GM20000 (cell line): ENCODE measurements at regions not wholly inside any gene's neighbourhood (a gene's known extent, or its start where the extent isn't known, plus 50 kb on each side); places are given as distances from the start of the nearest gene placed in this dataset.
"Not testable (repeated sequence)": the region's sequence is repeated elsewhere in the genome, so short reads cannot be mapped to it uniquely, and the experiment has no call there.

ENCODE experiments used
- DNase-seq: peaks from one replicate; pipeline ENCODE4 v3.0.0; 2012; ENCODE audit warnings: low spot score
- CTCF ChIP-seq: IDR thresholded peaks from 2 replicates; pipeline ENCODE4 v1.5.1; 2012; ENCODE audit warnings: mild to moderate bottlenecking, control low read depth; ENCODE audit errors: extremely low read depth, missing control alignments

GRCh38 chr2:16387461-16387984, 278.1 kb downstream of the CYRIA start:
- no peak for DNase-seq
- no peak for TF ChIP-seq CTCF

GRCh38 chr2:16386431-16386830, 279.2 kb downstream of the CYRIA start:
- no peak for TF ChIP-seq CTCF
- no peak for DNase-seq

GRCh38 chr2:16386031-16386430, 279.6 kb downstream of the CYRIA start:
- DNase-seq = no peak
- no peak for TF ChIP-seq CTCF

DNA sequence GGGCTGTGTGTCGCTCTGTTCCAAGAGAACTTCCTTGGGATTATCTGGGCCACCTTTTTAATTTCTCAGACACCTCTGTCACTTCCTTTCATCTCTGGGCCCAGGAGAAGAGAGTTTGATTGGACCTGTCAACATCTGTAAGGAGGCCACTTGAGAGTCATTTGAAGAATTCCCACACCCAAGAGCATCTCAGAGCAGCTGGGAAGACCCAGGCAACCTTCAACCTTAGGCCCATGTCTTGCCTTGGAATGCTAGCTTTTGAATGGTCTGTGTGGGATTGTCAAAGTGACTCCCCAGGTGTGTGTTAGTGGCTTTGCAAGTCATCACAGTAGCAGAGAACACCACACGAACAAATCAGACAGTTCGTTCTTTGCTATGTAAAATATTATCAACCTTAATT, 280.3 kb downstream of the CYRIA start:
- no peak for DNase-seq
- no peak for TF ChIP-seq CTCF

- no peak for TF ChIP-seq CTCF
- DNase-seq = no peak
Observed at GRCh38 chr2:16383411-16383810, 282.2 kb downstream of the CYRIA start.

DNA sequence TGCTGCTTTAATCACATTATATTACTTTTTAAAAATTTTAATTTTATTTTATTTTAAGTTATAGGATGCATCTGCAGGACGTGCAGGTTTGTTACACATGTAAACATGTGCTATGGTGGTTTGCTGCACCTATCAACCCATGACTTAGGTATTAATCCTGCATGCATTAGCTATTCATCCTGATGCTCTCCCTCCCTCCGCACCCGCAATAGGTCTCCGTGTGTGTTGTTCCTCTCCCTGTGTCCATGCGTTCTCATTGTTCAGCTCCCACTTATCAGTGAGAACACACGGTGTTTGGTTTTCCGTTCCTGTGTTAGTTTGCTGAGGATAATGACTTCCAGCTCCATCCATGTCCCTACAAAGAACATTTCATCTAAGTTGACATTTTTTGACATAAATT, 283.2 kb downstream of the CYRIA start:
- DNase-seq = no peak
- TF ChIP-seq CTCF = no peak

- no peak for DNase-seq
- TF ChIP-seq CTCF = no peak
Observed at GRCh38 chr2:16381511-16381910, 284.1 kb downstream of the CYRIA start.

GRCh38 chr2:16379901-16380300, 285.7 kb downstream of the CYRIA start:
- not testable (repeated sequence) for DNase-seq

- DNase-seq = not testable (repeated sequence)
Observed at GRCh38 chr2:16379061-16379460, 286.6 kb downstream of the CYRIA start.
